HG03039 (cell line): ENCODE measurements at regions not wholly inside any gene's neighbourhood (a gene's known extent, or its start where the extent isn't known, plus 50 kb on each side); places are given as distances from the start of the nearest gene placed in this dataset.

Source experiments
- ATAC-seq: cut with Tn5 transposase; IDR thresholded peaks from one replicate; pipeline ENCODE4 v1.9.1; 2021; ENCODE audit warnings: mild to moderate bottlenecking, moderate library complexity; ENCODE audit not compliant: unreplicated experiment

GRCh38 chr16:65876624-65877023 lies 489.9 kb upstream of the CDH5 start:
- ATAC-seq: no peak

- ATAC-seq: no peak
These were observed 490.5 kb upstream of the CDH5 start for GRCh38 chr16:65876056-65876408.

GRCh38 chr16:65875381-65876055 lies 491.0 kb upstream of the CDH5 start:
- ATAC-seq: no peak

DNA sequence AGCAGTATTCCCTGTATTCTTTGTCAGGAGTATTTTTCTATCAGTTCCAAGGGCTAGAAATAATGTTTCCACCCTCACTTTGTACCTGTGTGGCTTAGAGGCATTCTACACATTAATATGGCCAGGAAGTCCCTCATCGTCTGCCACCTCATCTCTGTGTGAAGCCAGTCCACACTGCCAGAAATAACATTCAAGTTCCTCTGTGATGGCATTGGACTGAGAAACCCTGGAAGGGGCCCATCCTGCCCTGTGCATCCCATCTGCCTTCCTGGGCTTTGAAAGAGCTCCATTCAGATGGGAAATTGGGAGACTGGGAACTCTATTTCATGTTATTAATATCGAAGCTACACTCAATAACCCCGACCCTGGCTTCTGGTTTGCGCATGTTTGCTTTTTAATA lies 497.2 kb upstream of the CDH5 start:
- ATAC-seq: no peak

GRCh38 chr16:65867276-65867960 lies 499.1 kb upstream of the CDH5 start:
- ATAC-seq: no peak

DNA sequence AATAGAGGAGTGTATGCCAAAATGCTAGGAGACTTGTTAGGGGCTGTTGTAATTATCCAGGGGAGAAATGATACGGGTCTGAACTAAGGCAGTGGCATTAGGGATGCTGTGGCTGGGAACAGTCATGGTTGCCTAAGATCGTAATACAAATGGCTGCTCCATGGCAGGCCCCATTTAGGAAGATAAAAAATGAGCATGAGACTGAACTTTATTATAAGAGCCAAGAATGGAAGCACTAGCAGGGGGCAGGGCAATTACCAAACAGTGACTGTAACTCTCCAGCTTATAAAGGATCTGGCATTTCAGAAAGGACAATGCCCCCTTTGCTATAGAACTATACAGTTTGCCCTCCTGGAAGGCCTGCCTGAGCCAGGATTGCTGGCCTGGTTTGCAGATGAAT lies 503.3 kb upstream of the CDH5 start:
- ATAC-seq: no peak

- no peak for ATAC-seq
These were observed 505.3 kb upstream of the CDH5 start for GRCh38 chr16:65861131-65861731.

GRCh38 chr16:65855171-65856145 lies 511.0 kb upstream of the CDH5 start:
- no peak for ATAC-seq

- no peak for ATAC-seq
These were observed 520.3 kb upstream of the CDH5 start for GRCh38 chr16:65846210-65846602.

- no peak for ATAC-seq
These were observed 520.9 kb upstream of the CDH5 start for GRCh38 chr16:65845466-65846209.

- no peak for ATAC-seq
These were observed 522.5 kb upstream of the CDH5 start for GRCh38 chr16:65843941-65844340.

GRCh38 chr16:65842067-65842466 lies 524.4 kb upstream of the CDH5 start:
- no peak for ATAC-seq

DNA sequence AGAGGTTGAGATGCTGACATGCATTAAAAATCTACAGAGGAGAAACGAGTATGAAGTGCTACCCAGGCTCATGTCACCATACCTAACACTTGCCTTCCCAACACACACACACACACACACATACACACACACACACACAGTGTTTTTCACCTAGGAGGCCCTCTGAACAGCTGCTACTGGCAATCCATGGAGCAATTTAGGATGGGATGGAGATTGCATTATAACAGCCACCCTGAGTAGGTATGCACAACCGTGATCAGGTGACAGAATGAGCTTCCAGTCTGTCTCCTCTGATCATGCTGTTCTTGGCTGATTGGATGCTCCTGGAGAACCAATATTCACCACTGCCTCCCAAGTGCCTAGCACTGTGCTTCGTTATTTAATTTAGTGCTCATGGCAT lies 528.5 kb upstream of the CDH5 start:
- ATAC-seq: no peak

DNA sequence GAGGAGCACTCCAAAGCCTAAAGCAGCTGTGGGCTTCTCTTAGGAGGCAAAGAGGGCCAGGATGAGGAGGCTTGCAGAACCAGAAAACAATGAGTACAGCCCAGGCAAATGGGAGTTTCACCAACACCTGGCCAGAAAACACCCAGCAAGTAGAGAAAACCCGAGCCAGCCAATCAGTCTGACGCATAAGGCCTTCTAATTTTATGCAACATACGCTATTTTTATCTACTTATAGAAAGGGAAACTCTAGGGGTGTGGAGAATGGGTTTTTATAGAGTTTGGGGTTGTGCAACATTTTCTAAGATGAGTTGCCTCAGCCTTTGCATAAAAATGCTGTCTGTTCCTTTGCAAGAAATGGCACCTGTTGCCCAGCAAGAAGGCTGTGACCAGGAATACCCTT lies 529.0 kb upstream of the CDH5 start:
- ATAC-seq: no peak

DNA sequence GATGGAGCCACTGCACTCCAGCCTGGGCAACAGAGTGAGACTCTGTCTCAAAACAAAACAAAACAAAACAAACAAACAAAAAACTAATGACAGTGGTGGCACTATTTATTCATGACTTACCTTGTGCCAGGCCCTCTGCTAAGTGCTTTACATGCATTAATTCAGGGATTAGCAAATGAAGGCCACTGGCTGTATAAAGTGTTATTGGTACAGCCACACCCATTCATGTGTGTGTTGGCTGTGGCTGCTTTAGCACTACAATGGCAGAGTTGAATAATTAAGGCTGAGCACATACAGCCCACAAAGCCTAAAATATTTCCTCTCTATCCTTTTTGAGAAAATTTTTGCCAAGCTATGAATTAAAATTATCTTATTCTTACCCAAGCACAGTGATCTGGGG lies 531.8 kb upstream of the CDH5 start:
- no peak for ATAC-seq

GRCh38 chr16:65833171-65833871 lies 533.2 kb upstream of the CDH5 start:
- no peak for ATAC-seq

DNA sequence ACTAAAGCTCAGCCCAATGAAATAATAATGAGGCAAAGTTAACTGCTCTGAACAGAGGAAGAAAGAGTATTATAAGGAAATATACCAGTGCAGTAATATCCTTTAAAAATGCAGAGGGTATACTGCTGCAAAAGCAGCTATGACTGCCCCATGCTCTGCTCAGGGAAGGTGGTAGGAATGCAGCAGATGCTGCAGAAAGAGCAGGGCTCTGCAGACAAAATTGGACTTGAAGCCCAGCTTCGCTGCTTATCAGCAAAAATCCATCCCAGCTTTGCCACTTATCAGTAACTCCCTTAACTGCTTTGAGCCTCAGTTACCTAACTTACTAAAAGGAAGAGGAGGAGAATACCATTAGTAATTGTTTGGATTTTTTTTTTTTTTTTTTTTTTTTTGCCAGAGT lies 533.8 kb upstream of the CDH5 start:
- ATAC-seq: no peak

- no peak for ATAC-seq
These were observed 534.4 kb upstream of the CDH5 start for GRCh38 chr16:65831903-65832666.

GRCh38 chr16:65829076-65829475 lies 537.4 kb upstream of the CDH5 start:
- no peak for ATAC-seq
